ENCODE measurements at regions not wholly inside any gene's neighbourhood (a gene's known extent, or its start where the extent isn't known, plus 50 kb on each side); places are given as distances from the start of the nearest gene placed in this dataset.

DNA sequence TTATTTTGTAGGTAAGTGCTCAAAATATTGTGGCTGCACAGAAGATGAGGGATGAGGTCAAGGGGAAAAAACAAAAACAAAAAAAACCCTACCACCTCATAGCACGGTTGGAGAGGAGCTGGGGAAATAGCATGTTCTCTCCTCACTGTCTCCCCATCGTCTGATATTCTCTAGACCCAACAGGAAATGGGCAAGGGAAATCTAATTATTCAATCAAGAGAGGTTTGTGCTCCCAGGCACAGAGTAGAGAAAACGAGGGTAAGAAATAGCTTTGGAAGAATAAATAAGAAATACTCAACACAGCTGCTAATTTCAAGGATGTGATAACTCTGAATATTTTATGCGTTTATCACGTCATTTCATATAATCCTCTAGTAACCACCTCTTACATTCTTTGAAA, 619.2 kb upstream of the GNPDA2 start:
- no peaks in the 10 kb centered on the region for H3K9me3 ChIP-seq
- 19 to 50% (median 28%) methylated on average over 5 of the region's 5 CpGs for WGBS, 3 donors
- no peaks in the 10 kb centered on the region for H3K27me3 ChIP-seq
- no peak overlapping the region for H3K27ac ChIP-seq
- TF ChIP-seq, protein P1, sequence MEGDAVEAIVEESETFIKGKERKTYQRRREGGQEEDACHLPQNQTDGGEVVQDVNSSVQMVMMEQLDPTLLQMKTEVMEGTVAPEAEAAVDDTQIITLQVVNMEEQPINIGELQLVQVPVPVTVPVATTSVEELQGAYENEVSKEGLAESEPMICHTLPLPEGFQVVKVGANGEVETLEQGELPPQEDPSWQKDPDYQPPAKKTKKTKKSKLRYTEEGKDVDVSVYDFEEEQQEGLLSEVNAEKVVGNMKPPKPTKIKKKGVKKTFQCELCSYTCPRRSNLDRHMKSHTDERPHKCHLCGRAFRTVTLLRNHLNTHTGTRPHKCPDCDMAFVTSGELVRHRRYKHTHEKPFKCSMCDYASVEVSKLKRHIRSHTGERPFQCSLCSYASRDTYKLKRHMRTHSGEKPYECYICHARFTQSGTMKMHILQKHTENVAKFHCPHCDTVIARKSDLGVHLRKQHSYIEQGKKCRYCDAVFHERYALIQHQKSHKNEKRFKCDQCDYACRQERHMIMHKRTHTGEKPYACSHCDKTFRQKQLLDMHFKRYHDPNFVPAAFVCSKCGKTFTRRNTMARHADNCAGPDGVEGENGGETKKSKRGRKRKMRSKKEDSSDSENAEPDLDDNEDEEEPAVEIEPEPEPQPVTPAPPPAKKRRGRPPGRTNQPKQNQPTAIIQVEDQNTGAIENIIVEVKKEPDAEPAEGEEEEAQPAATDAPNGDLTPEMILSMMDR (IDR thresholded peaks at IDR 0.05), result no peak
- TF ChIP-seq EP300 (IDR thresholded peaks at IDR 0.05), result no peak
- TF ChIP-seq POLR2A (IDR thresholded peaks at IDR 0.05), result no peak
- no peaks in the 10 kb centered on the region for H3K4me1 ChIP-seq (ENCODE audit: insufficient read depth)
- intact Hi-C loops (cut with DNase I), result no loop called here
- H3K36me3 ChIP-seq, result no peaks in the 10 kb centered on the region
- no peak for DNase-seq
- H3K4me3 ChIP-seq, result no peak overlapping the region

DNA sequence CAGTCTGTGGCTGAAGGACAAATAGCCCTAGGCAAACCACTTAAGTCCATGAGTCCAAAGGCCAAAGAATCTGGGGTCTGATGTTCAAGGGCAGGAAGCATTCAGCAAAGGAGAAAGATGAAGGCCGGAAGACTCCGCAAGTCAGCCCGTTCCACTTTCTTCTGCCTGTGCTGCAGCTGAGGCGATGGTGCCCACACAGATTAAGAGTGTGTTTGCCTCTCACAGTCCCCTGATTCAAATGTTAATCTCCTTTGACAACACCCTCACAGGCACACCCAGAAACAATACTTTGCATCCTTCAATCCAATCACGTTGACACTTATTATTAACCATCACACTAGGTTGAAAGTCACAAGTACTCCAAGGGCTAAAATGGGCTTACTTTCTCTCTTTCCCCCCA, 605.4 kb upstream of the GNPDA2 start:
- H3K36me3 ChIP-seq, result no peaks in the 10 kb centered on the region
- intact Hi-C loops (cut with DNase I), result no loop called here
- no peak for DNase-seq
- no peak overlapping the region for H3K27ac ChIP-seq
- no peak overlapping the region for H3K4me3 ChIP-seq
- no peaks in the 10 kb centered on the region for H3K9me3 ChIP-seq
- H3K27me3 ChIP-seq, result no peaks in the 10 kb centered on the region
- WGBS, 3 donors, result 89 to 95% (median 94%) methylated on average over 5 of the region's 5 CpGs
- TF ChIP-seq POLR2A (IDR thresholded peaks at IDR 0.05) (no peak), EP300 (IDR thresholded peaks at IDR 0.05) (no peak)
- TF ChIP-seq, protein P1 (IDR thresholded peaks at IDR 0.05), result no peak
- no peaks in the 10 kb centered on the region for H3K4me1 ChIP-seq (ENCODE audit: insufficient read depth)

DNA sequence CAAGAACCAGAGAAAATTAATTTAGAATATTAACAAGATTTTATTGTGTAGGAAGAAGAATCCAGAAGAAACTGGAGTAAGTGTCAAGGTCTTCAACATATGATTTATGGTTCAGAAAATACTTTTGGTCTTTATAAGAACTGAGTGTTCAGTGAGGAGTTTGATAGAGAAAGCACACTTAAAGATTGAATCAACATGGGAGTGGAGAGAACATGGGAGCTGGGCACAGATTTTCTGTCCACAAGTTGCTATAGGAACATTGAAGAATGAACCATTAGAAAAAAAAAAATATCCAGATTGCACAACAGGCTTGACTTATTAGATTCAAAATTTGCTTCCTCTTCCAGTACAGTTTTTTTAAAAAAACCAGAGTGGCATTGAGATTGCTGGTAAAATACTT, 601.2 kb upstream of the GNPDA2 start:
- Histone ChIP-seq H3K4me3 (no peak overlapping the region), H3K27ac (no peak overlapping the region), H3K9me3 (no peaks in the 10 kb centered on the region), H3K36me3 (no peaks in the 10 kb centered on the region), H3K27me3 (no peaks in the 10 kb centered on the region), H3K4me1 (ENCODE audit: insufficient read depth) (no peaks in the 10 kb centered on the region)
- DNase-seq, result no peak
- intact Hi-C loops (cut with DNase I), result no loop called here
- TF ChIP-seq, protein P1 (IDR thresholded peaks at IDR 0.05), result no peak
- no peak for TF ChIP-seq POLR2A (IDR thresholded peaks at IDR 0.05)
- TF ChIP-seq EP300 (IDR thresholded peaks at IDR 0.05), result no peak

DNA sequence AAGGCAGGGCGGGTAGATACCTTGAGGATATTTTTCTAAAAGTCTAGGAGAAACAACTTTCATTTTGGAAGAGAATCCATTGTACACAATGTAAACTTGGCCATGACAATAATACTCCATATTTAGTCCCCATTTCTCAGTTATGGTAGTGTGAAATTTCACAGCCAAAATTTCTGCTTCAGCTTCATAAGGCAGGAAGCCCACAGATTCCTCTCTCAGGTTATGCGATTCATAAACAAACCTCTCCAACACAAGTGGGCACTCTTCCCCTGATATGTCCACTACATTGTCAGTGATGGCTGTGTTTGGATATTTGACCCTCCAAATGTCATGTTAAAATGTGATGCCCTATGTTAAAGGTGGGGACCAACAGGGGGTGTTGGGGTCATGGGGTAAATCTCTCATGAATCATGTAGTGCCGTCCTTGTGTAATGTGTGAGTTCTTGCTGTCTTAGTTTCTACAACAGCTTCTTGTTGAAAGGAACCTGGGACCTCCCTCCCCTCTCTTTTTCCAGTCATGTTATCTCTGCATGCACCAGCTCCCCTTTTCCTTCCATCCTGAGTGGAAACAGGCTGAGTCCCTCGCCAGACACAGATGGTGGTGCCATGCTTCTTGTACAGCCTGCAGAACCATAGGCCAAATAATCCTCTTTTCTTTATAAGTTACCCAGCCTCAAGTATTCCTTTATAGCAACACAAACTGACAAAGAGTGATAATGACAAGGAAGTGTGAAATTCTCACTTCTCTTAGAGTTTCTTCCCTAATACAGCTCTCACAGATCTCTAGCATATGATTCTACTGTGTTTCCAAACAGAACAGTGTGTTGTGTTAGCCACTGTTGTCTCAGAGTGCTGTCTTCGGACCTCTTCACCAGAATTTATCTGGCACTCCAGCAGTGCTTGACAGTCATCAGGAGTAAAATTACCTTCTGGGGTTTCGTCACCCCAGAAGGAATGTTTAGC, 598.4 kb upstream of the GNPDA2 start:
- 69 to 82% (median 73%) methylated on average over 6 of the region's 6 CpGs for WGBS, 3 donors
- DNase-seq, result no peak
- no peak overlapping the region for H3K27ac ChIP-seq
- intact Hi-C loops (cut with DNase I), result no loop called here
- no peaks in the 10 kb centered on the region for H3K9me3 ChIP-seq
- H3K4me1 ChIP-seq (ENCODE audit: insufficient read depth), result no peaks in the 10 kb centered on the region
- H3K36me3 ChIP-seq, result no peaks in the 10 kb centered on the region
- H3K27me3 ChIP-seq, result no peaks in the 10 kb centered on the region
- H3K4me3 ChIP-seq, result no peak overlapping the region
- TF ChIP-seq POLR2A (IDR thresholded peaks at IDR 0.05) (no peak), EP300 (IDR thresholded peaks at IDR 0.05) (no peak)
- TF ChIP-seq, protein P1 (IDR thresholded peaks at IDR 0.05), result no peak
